PC-3 (cell line): ENCODE measurements at regions not wholly inside any gene's neighbourhood (a gene's known extent, or its start where the extent isn't known, plus 50 kb on each side); places are given as distances from the start of the nearest gene placed in this dataset.

ENCODE experiments used
- ATAC-seq: fragments of 200-7000 bp; cut with Tn5 transposase; 2 replicates; pipeline ENCODE4 v1.9.1; 2020; ENCODE audit warnings: mild to moderate bottlenecking, moderate library complexity
- BruUV-seq: library from RNA; stranded (reverse); fragments of 400-500 nt; replicated peaks from 2 replicates; lab custom pipeline; 2021; lab: Mats Ljungman, UMichigan
- CTCF ChIA-PET: fragments of 300-600 bp; sonication (Branson Sonifier 250); formaldehyde crosslinking; loops from one replicate; lab custom pipeline; 2022; ENCODE audit warnings: antibody characterized with exemption; lab: Charles Lee
- POLR2A ChIA-PET: fragments of 300-600 bp; sonication (Branson Sonifier 250); formaldehyde crosslinking; loops from one replicate; lab custom pipeline; 2022; ENCODE audit warnings: antibody characterized with exemption; ENCODE audit not compliant: unreplicated experiment; lab: Charles Lee
- DNase-seq: peaks from one replicate; pipeline ENCODE4 v3.0.0-alpha.2; 2015
- H2AFZ ChIP-seq: fragments of 300-600 bp; sonication (generic); 2 replicates; pipeline ENCODE4 v1.6.0; 2016; ENCODE audit warnings: antibody characterized with exemption, low read length
- H3F3A ChIP-seq: fragments of 300-600 bp; sonication (generic); one replicate; pipeline ENCODE4 v1.6.0; 2017; ENCODE audit warnings: antibody characterized with exemption, low read length, control low read depth, mild to moderate bottlenecking; ENCODE audit not compliant: unreplicated experiment
- H3K27ac ChIP-seq: fragments of 300-600 bp; sonication (generic); 2 replicates; pipeline ENCODE4 v1.5.1; 2016; ENCODE audit warnings: mild to moderate bottlenecking, low read length
- H3K27me3 ChIP-seq: fragments of 300-600 bp; sonication (generic); 2 replicates; pipeline ENCODE4 v1.6.1; 2016; ENCODE audit warnings: low read length, mixed read lengths
- H3K36me3 ChIP-seq: fragments of 300-600 bp; sonication (generic); 2 replicates; pipeline ENCODE4 v1.6.1; 2016; ENCODE audit warnings: low read depth, mixed run types, low read length, mixed read lengths
- H3K4me1 ChIP-seq: fragments of 300-600 bp; sonication (generic); 2 replicates; pipeline ENCODE4 v1.5.1; 2016; ENCODE audit warnings: low read length; ENCODE audit not compliant: insufficient read depth
- H3K4me2 ChIP-seq: fragments of 300-600 bp; sonication (generic); 2 replicates; pipeline ENCODE4 v1.6.0; 2016; ENCODE audit warnings: low read length
- H3K4me3 ChIP-seq: fragments of 300-600 bp; sonication (generic); 2 replicates; pipeline ENCODE4 v1.5.1; 2016; ENCODE audit warnings: mild to moderate bottlenecking, low read length, mixed read lengths
- H3K79me2 ChIP-seq: fragments of 300-600 bp; sonication (generic); 2 replicates; pipeline ENCODE4 v1.6.1; 2017; ENCODE audit warnings: low read length, mixed read lengths
- H3K9ac ChIP-seq: fragments of 300-600 bp; sonication (generic); 2 replicates; pipeline ENCODE4 v1.6.0; 2016; ENCODE audit warnings: mild to moderate bottlenecking, low read length
- H3K9me2 ChIP-seq: fragments of 300-600 bp; sonication (generic); replicated peaks from 2 replicates; pipeline ENCODE4 v1.6.1; 2016; ENCODE audit warnings: mixed run types, low read length, mixed read lengths
- H3K9me3 ChIP-seq: fragments of 300-600 bp; sonication (generic); 2 replicates; pipeline ENCODE4 v1.6.1; 2016; ENCODE audit warnings: low read length, mixed read lengths
- H4K20me1 ChIP-seq: fragments of 300-600 bp; sonication (generic); 2 replicates; pipeline ENCODE4 v1.6.1; 2016; ENCODE audit warnings: low read length, mixed read lengths
- CTCF ChIP-seq: fragments of 300-600 bp; sonication (generic); conservative IDR thresholded peaks from 2 replicates; pipeline ENCODE4 v1.5.1; 2017; ENCODE audit warnings: antibody characterized with exemption, low read depth, mild to moderate bottlenecking, low read length
- EZH2 ChIP-seq: fragments of 300-600 bp; sonication (generic); IDR thresholded peaks from one replicate; pipeline ENCODE4 v1.6.1; 2017; ENCODE audit warnings: antibody characterized with exemption, mild to moderate bottlenecking, low read length; ENCODE audit not compliant: unreplicated experiment
- EZH2phosphoT487 ChIP-seq: fragments of 300-600 bp; sonication (generic); IDR thresholded peaks from 2 replicates; pipeline ENCODE4 v1.6.1; 2018; ENCODE audit warnings: mild to moderate bottlenecking, antibody characterized with exemption, low read length, borderline replicate concordance
- intact Hi-C: fragments of 100-400 bp; cut with micrococcal nuclease; formaldehyde crosslinking; loops from 2 replicates; pipeline ENCODE4 v1.9.0; 2023

- intact Hi-C loops, result no loop called here
- CTCF ChIA-PET, result no interaction called here
- Histone ChIP-seq H3K9me3 (no peaks in the 10 kb centered on the region), H3K9me2 (no peaks in the 10 kb centered on the region), H2AFZ (no peak overlapping the region), H4K20me1 (no peaks in the 10 kb centered on the region), H3K9ac (no peak overlapping the region), H3K27me3 (peaks cover 14% of the 10 kb centered on the region; the same call in 1 of the 2 replicates), H3K4me1 (peaks cover 16% of the 10 kb centered on the region), H3K27ac (no peak overlapping the region), H3K4me2 (no peak overlapping the region), H3K36me3 (no peaks in the 10 kb centered on the region), H3F3A (no peaks in the 10 kb centered on the region), H3K79me2 (no peaks in the 10 kb centered on the region), H3K4me3 (no peak overlapping the region)
- TF ChIP-seq EZH2, result no peak
- no peak for TF ChIP-seq EZH2phosphoT487
- TF ChIP-seq CTCF, result no peak
- POLR2A ChIA-PET, result no interaction called here
- ATAC-seq, result no peak
- no TSS peak for BruUV-seq
- no peak for DNase-seq
Observed at GRCh38 chr12:67078957-67079356, 190.2 kb upstream of the CAND1 start.

GRCh38 chr12:67080637-67081036, 188.5 kb upstream of the CAND1 start:
- CTCF ChIA-PET, result no interaction called here
- H2AFZ ChIP-seq, result no peak overlapping the region
- DNase-seq (no peak), ATAC-seq (no peak)
- TF ChIP-seq EZH2 (no peak), CTCF (no peak), EZH2phosphoT487 (no peak)
- H3K36me3 ChIP-seq, result no peaks in the 10 kb centered on the region
- no peak overlapping the region for H3K9ac ChIP-seq
- no peaks in the 10 kb centered on the region for H4K20me1 ChIP-seq
- H3K79me2 ChIP-seq, result no peaks in the 10 kb centered on the region
- BruUV-seq, result no TSS peak
- H3K4me2 ChIP-seq, result no peak overlapping the region
- H3K27me3 ChIP-seq, result peaks cover 14% of the 10 kb centered on the region; the same call in 1 of the 2 replicates
- H3K9me3 ChIP-seq, result no peaks in the 10 kb centered on the region
- intact Hi-C loops, result no loop called here
- no peaks in the 10 kb centered on the region for H3F3A ChIP-seq
- no peak overlapping the region for H3K27ac ChIP-seq
- no peaks in the 10 kb centered on the region for H3K9me2 ChIP-seq
- peaks cover 18% of the 10 kb centered on the region for H3K4me1 ChIP-seq
- POLR2A ChIA-PET, result no interaction called here
- H3K4me3 ChIP-seq, result no peak overlapping the region

GRCh38 chr12:67082221-67082620, 186.9 kb upstream of the CAND1 start:
- Histone ChIP-seq H3K4me2 (no peak overlapping the region), H3K79me2 (no peaks in the 10 kb centered on the region), H3K9me3 (no peaks in the 10 kb centered on the region), H3K9me2 (no peaks in the 10 kb centered on the region), H3K27me3 (peaks cover 14% of the 10 kb centered on the region; the same call in 1 of the 2 replicates), H3K4me1 (peaks cover 17% of the 10 kb centered on the region), H3K9ac (no peak overlapping the region), H3K27ac (no peak overlapping the region), H2AFZ (no peak overlapping the region), H3K4me3 (no peak overlapping the region), H3K36me3 (no peaks in the 10 kb centered on the region), H4K20me1 (no peaks in the 10 kb centered on the region), H3F3A (no peaks in the 10 kb centered on the region)
- CTCF ChIA-PET, result no interaction called here
- intact Hi-C loops, result no loop called here
- no peak for TF ChIP-seq EZH2phosphoT487
- no peak for TF ChIP-seq CTCF
- no TSS peak for BruUV-seq
- ATAC-seq (no peak), DNase-seq (no peak)
- POLR2A ChIA-PET, result no interaction called here
